HG03135 (cell line): ENCODE measurements at regions not wholly inside any gene's neighbourhood (a gene's known extent, or its start where the extent isn't known, plus 50 kb on each side); places are given as distances from the start of the nearest gene placed in this dataset.

Experiments
- ATAC-seq: cut with Tn5 transposase; IDR thresholded peaks from one replicate; pipeline ENCODE4 v1.9.1; 2021; ENCODE audit warnings: mild to moderate bottlenecking, moderate library complexity; ENCODE audit not compliant: unreplicated experiment

DNA sequence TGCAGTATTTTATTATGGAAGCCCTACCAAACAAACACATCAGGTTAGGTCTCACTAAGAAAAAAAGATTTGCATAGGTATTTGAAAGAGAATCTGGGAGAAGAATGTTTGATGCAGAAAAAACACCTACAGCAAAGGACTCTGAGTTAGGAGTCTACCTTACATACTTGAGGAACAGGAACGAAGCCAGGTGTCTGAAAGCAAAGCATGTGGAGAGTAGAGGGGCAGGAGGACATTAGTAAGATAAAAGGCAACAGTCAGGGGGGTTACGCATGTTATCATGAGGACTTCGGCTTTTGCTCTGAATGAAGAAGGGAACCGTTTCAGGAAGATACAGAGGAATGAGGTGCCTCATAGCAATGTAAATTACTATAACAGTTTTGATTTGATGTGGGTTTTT, 87.9 kb upstream of the PTER start:
- ATAC-seq = no peak

DNA sequence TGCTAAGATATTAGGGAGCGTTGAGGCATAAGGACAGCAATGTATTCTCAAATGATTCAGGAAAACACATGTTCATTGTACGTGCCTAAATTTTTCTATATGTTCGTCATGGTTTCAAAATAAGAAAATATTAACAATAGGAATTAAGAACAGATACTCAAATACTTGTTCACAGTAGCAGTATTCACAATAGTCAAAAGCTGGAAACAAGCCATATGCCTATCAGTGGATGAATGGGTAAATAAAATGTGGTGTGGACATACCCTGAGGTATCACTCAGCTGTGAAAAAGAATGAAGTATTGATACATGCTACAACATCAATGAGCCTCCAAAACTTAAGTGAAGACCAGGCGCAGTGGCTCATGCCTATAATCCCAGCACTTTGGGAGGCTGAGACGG, 84.7 kb upstream of the PTER start:
- no peak for ATAC-seq

- ATAC-seq = no peak
Measured at GRCh38 chr10:16360001-16360400, 76.8 kb upstream of the PTER start.

DNA sequence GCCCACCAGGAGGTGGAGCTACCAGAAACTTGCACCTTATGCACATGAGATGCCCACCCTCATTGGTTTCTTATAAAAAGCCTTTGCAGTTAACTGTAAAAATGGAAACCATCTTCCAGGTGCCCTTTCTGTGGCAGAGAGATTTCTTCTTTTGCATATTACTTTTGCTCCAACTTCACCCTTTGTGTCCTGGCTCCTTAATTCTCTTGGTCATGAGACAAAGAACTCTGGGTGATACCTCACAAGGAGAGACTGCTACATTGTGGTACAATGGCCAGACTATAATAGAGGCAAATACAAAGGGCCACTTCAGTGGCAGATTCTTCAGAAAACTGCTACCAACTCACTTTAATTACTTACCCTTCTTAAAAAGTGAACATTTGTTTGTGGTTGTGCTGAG, 76.4 kb upstream of the PTER start:
- no peak for ATAC-seq

- ATAC-seq = no peak
Measured at GRCh38 chr10:16361086-16361485, 75.7 kb upstream of the PTER start.

- no peak for ATAC-seq
Measured at GRCh38 chr10:16363741-16364140, 73.1 kb upstream of the PTER start.

GRCh38 chr10:16367621-16368292, 69.1 kb upstream of the PTER start:
- ATAC-seq = no peak

- peak; percentile 97 for ATAC-seq
Measured at GRCh38 chr10:16381083-16381482, 55.7 kb upstream of the PTER start.

- ATAC-seq = no peak
Measured at GRCh38 chr10:16384021-16384420, 52.8 kb upstream of the PTER start.

DNA sequence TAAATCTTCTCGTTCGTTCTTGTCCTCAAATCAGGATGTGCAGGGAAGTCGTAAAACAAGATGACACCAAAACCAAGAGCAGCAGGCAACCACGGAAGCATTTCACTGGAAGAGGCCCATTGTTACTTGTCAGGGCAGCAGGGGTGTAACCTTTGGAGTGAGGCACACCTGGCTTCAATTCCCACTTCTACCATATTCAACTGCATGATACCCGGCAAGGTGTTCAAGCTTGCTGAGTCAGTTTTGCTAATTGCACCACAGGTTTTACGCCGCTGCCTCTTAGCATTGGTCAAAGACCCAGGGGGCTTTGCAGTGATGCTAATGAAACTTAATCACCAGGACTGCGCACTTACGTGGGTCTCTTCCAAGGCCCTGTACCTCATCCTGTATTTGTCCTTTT, 50.0 kb upstream of the PTER start:
- ATAC-seq = no peak
